ENCODE measurements at regions not wholly inside any gene's neighbourhood (a gene's known extent, or its start where the extent isn't known, plus 50 kb on each side); places are given as distances from the start of the nearest gene placed in this dataset.

GRCh38 chr3:159884661-159885402, 103.8 kb upstream of the IL12A start:
- TF ChIP-seq POLR2AphosphoS5 (IDR thresholded peaks at IDR 0.05) (no peak), CTCF (IDR thresholded peaks at IDR 0.05 in 8 of 11, conservative IDR thresholded peaks at IDR 0.05 in 3 of 11) (peak in 10 of 11 experiments; percentile 9 to 70 (median 58))

All from spleen (tissue), 7 donors.